Keratinocyte (primary cell): ENCODE measurements at regions not wholly inside any gene's neighbourhood (a gene's known extent, or its start where the extent isn't known, plus 50 kb on each side); places are given as distances from the start of the nearest gene placed in this dataset.
"Not testable (repeated sequence)": the region's sequence is repeated elsewhere in the genome, so short reads cannot be mapped to it uniquely, and the experiment has no call there.

Source experiments
- EZH2 ChIP-seq: IDR thresholded peaks from one replicate; pipeline ENCODE4 v1.6.1; 2012; ENCODE audit warnings: inconsistent platforms, mild to moderate bottlenecking, low read length, moderate library complexity
- TF ChIP-seq, protein P1 (sequence below), 3 experiments: IDR thresholded peaks in 1 of 3; conservative IDR thresholded peaks in 1 of 3; optimal IDR thresholded peaks in 1 of 3; 2 replicates in 2 of 3; 3 replicates in 1 of 3; pipeline versions ENCODE3 to v1.5.1; 2011; ENCODE audit warnings: low read length in 3 of 3, mild to moderate bottlenecking in 3 of 3, moderate library complexity in 2 of 3, control low read depth in 1 of 3, inconsistent platforms in 1 of 3; ENCODE audit not compliant: insufficient read depth in 2 of 3; ENCODE audit errors: extremely low read depth in 1 of 3

DNA sequence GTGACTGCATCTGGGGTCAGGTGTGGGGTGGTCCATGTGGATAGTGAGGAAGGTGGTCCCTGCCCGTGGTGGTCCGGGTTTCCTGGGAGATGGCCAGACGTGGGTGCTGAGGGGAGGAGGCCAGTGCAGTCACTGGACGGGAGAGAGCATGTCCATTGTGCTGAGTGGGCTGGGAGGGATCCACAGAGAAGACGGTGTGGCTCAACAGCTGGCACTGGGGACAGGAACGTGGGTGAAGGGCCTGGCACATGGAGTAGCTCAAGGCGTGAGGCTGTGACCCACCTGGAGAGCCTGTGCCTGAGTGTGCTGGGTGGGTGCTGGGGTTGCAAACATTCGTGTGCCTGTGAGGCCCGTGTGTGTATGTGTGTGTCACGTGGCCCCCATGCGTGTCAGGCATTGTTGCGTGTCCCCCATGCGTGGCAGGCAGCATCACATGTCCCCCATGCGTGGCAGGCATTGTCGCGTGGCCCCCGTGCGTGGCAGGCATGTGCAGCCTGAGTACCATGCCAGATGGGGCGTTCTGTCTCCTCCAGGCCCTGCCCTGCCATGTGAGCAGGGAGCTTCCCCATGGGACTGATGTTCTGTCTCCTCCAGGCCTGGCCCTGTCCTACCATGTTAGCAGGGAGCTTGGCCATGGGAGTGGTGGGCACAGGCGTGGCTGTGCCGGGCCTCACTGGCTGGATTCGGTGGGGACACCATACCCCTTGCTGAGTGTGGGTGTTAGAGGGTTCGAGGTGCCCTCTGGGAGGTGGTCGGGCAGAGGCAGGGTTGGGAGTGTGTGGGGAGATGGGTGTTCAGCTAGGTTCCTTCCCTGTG, 89.8 kb downstream of the TMEM121 start:
- TF ChIP-seq, protein P1, sequence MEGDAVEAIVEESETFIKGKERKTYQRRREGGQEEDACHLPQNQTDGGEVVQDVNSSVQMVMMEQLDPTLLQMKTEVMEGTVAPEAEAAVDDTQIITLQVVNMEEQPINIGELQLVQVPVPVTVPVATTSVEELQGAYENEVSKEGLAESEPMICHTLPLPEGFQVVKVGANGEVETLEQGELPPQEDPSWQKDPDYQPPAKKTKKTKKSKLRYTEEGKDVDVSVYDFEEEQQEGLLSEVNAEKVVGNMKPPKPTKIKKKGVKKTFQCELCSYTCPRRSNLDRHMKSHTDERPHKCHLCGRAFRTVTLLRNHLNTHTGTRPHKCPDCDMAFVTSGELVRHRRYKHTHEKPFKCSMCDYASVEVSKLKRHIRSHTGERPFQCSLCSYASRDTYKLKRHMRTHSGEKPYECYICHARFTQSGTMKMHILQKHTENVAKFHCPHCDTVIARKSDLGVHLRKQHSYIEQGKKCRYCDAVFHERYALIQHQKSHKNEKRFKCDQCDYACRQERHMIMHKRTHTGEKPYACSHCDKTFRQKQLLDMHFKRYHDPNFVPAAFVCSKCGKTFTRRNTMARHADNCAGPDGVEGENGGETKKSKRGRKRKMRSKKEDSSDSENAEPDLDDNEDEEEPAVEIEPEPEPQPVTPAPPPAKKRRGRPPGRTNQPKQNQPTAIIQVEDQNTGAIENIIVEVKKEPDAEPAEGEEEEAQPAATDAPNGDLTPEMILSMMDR (optimal IDR thresholded peaks at IDR 0.05 in 1 of 3, IDR thresholded peaks at IDR 0.05 in 1 of 3, conservative IDR thresholded peaks at IDR 0.05 in 1 of 3; ENCODE audit: extremely low read depth in 1 of 3, insufficient read depth in 2 of 3, low read length in 3 of 3), result not testable (repeated sequence)
- TF ChIP-seq EZH2, result not testable (repeated sequence)
